ENCODE measurements at regions not wholly inside any gene's neighbourhood (a gene's known extent, or its start where the extent isn't known, plus 50 kb on each side); places are given as distances from the start of the nearest gene placed in this dataset.

- TF ChIP-seq PBX3 (IDR thresholded peaks at IDR 0.05; ENCODE audit: insufficient replicate concordance, low read depth, low read length) (no peak), TAF1 (IDR thresholded peaks at IDR 0.05; ENCODE audit: borderline replicate concordance, low read depth, low read length) (no peak), HCFC1 (IDR thresholded peaks at IDR 0.05; ENCODE audit: low read length) (no peak), IRF4 (IDR thresholded peaks at IDR 0.05; ENCODE audit: low read depth, low read length) (no peak), FOXM1 (IDR thresholded peaks at IDR 0.05; ENCODE audit: low read depth, low read length) (no peak), BCL3 (IDR thresholded peaks at IDR 0.05; ENCODE audit: borderline replicate concordance, insufficient read depth, low read depth, low read length, poor library complexity, severe bottlenecking) (no peak), KLF5 (IDR thresholded peaks at IDR 0.05; ENCODE audit: partially characterized antibody) (no peak), ZZZ3 (IDR thresholded peaks at IDR 0.05; ENCODE audit: control insufficient read depth, insufficient read length, low read depth) (no peak), MYC (IDR thresholded peaks at IDR 0.05; ENCODE audit: insufficient read depth, insufficient read length, insufficient replicate concordance, low read length, severe bottlenecking) (no peak), CHD4 (IDR thresholded peaks at IDR 0.05) (no peak), PML (IDR thresholded peaks at IDR 0.05; ENCODE audit: low read length) (no peak), USF2 (IDR thresholded peaks at IDR 0.05; ENCODE audit: borderline replicate concordance, low read depth, low read length) (no peak), BACH1 (IDR thresholded peaks at IDR 0.05; ENCODE audit: borderline replicate concordance) (no peak), CREB1 (IDR thresholded peaks at IDR 0.05; ENCODE audit: low read depth) (no peak), ATF7 (IDR thresholded peaks at IDR 0.05; ENCODE audit: low read depth) (no peak), ELK1 (IDR thresholded peaks at IDR 0.05; ENCODE audit: low read depth, low read length) (no peak), CHD2 (IDR thresholded peaks at IDR 0.05; ENCODE audit: borderline replicate concordance, low read depth, low read length) (no peak), HDGF (IDR thresholded peaks at IDR 0.05) (no peak), TBL1XR1 (IDR thresholded peaks at IDR 0.05; ENCODE audit: low read depth, low read length) (no peak), SPI1 (IDR thresholded peaks at IDR 0.05; ENCODE audit: borderline replicate concordance, insufficient read depth, low read depth, low read length) (peak; percentile 69; the same call in 1 of the 2 replicates), BCLAF1 (IDR thresholded peaks at IDR 0.05) (no peak), NKRF (conservative IDR thresholded peaks at IDR 0.05) (no peak), NR2C2 (IDR thresholded peaks at IDR 0.05; ENCODE audit: borderline replicate concordance, control insufficient read depth, insufficient read length, low read depth) (no peak)
Measured at GRCh38 chr2:81148323-81148722, 843.8 kb upstream of the LRRTM1 start (continued).
